ENCODE measurements at regions not wholly inside any gene's neighbourhood (a gene's known extent, or its start where the extent isn't known, plus 50 kb on each side); places are given as distances from the start of the nearest gene placed in this dataset.
"Not testable (repeated sequence)": the region's sequence is repeated elsewhere in the genome, so short reads cannot be mapped to it uniquely, and the experiment has no call there.

- H3K27ac Mint-ChIP-seq, result no peak overlapping the region
- no peak for DNase-seq
- no peaks in the 10 kb centered on the region for H3K36me3 Mint-ChIP-seq (ENCODE audit: low read depth)
- no peak overlapping the region for H3K4me3 Mint-ChIP-seq
- ChIA-PET POLR2A (no interaction called here), CTCF (no interaction called here)
- H3K4me1 Mint-ChIP-seq, result no peaks in the 10 kb centered on the region
- peaks cover 1% of the 10 kb centered on the region for H3K9me3 Mint-ChIP-seq
- no peaks in the 10 kb centered on the region for H3K27me3 Mint-ChIP-seq
Measured at GRCh38 chr14:86787717-86788116, 1205.3 kb downstream of the GALC start.

GRCh38 chr14:86782092-86782580 lies 1210.8 kb downstream of the GALC start:
- POLR2A ChIA-PET, result no interaction called here
- H3K4me1 Mint-ChIP-seq, result no peaks in the 10 kb centered on the region
- H3K4me3 Mint-ChIP-seq, result no peak overlapping the region
- no peaks in the 10 kb centered on the region for H3K36me3 Mint-ChIP-seq (ENCODE audit: low read depth)
- no peak for DNase-seq
- CTCF ChIA-PET, result no interaction called here
- peaks cover 3% of the 10 kb centered on the region for H3K9me3 Mint-ChIP-seq
- H3K27me3 Mint-ChIP-seq, result no peaks in the 10 kb centered on the region
- no peak overlapping the region for H3K27ac Mint-ChIP-seq

GRCh38 chr14:86780876-86781510 lies 1212.0 kb downstream of the GALC start:
- peaks cover 3% of the 10 kb centered on the region for H3K9me3 Mint-ChIP-seq
- ChIA-PET POLR2A (no interaction called here), CTCF (no interaction called here)
- H3K4me3 Mint-ChIP-seq, result no peak overlapping the region
- DNase-seq, result no peak
- H3K36me3 Mint-ChIP-seq (ENCODE audit: low read depth), result no peaks in the 10 kb centered on the region
- no peaks in the 10 kb centered on the region for H3K27me3 Mint-ChIP-seq
- no peak overlapping the region for H3K27ac Mint-ChIP-seq
- no peaks in the 10 kb centered on the region for H3K4me1 Mint-ChIP-seq

GRCh38 chr14:86780461-86780860 lies 1212.5 kb downstream of the GALC start:
- Mint-ChIP-seq H3K4me3 (no peak overlapping the region), H3K9me3 (peaks cover 3% of the 10 kb centered on the region), H3K27ac (no peak overlapping the region), H3K27me3 (no peaks in the 10 kb centered on the region), H3K36me3 (ENCODE audit: low read depth) (no peaks in the 10 kb centered on the region), H3K4me1 (no peaks in the 10 kb centered on the region)
- POLR2A ChIA-PET, result no interaction called here
- DNase-seq, result no peak
- CTCF ChIA-PET, result no interaction called here

GRCh38 chr14:86779416-86779815 lies 1213.6 kb downstream of the GALC start:
- DNase-seq, result no peak
- peaks cover 5% of the 10 kb centered on the region for H3K9me3 Mint-ChIP-seq
- no peak overlapping the region for H3K27ac Mint-ChIP-seq
- H3K4me1 Mint-ChIP-seq, result no peaks in the 10 kb centered on the region
- ChIA-PET POLR2A (no interaction called here), CTCF (no interaction called here)
- no peaks in the 10 kb centered on the region for H3K36me3 Mint-ChIP-seq (ENCODE audit: low read depth)
- no peak overlapping the region for H3K4me3 Mint-ChIP-seq
- no peaks in the 10 kb centered on the region for H3K27me3 Mint-ChIP-seq

- H3K4me3 Mint-ChIP-seq, result no peak overlapping the region
- ChIA-PET POLR2A (no interaction called here), CTCF (no interaction called here)
- H3K36me3 Mint-ChIP-seq (ENCODE audit: low read depth), result no peaks in the 10 kb centered on the region
- DNase-seq, result no peak
- H3K9me3 Mint-ChIP-seq, result peaks cover 11% of the 10 kb centered on the region
- no peak overlapping the region for H3K27ac Mint-ChIP-seq
- no peaks in the 10 kb centered on the region for H3K27me3 Mint-ChIP-seq
- H3K4me1 Mint-ChIP-seq, result no peaks in the 10 kb centered on the region
Measured at GRCh38 chr14:86777963-86778602, 1214.9 kb downstream of the GALC start.

GRCh38 chr14:86775896-86776295 lies 1217.1 kb downstream of the GALC start:
- POLR2A ChIA-PET; H3K36me3 Mint-ChIP-seq (ENCODE audit: low read depth): not testable (repeated sequence)

GRCh38 chr14:86774916-86775315 lies 1218.1 kb downstream of the GALC start:
- Mint-ChIP-seq H3K4me1 (no peaks in the 10 kb centered on the region), H3K27ac (no peak overlapping the region), H3K9me3 (peaks cover 11% of the 10 kb centered on the region), H3K4me3 (no peak overlapping the region), H3K36me3 (ENCODE audit: low read depth) (no peaks in the 10 kb centered on the region), H3K27me3 (no peaks in the 10 kb centered on the region)
- ChIA-PET POLR2A (no interaction called here), CTCF (no interaction called here)
- no peak for DNase-seq

More at GRCh38 chr14:86775896-86776295, 1217.1 kb downstream of the GALC start:
- H3K27ac Mint-ChIP-seq, DNase-seq, H3K4me3 Mint-ChIP-seq, H3K27me3 Mint-ChIP-seq, H3K4me1 Mint-ChIP-seq, CTCF ChIA-PET: not testable (repeated sequence)
- peaks cover 11% of the 10 kb centered on the region for H3K9me3 Mint-ChIP-seq

- Mint-ChIP-seq H3K4me1 (no peaks in the 10 kb centered on the region), H3K27ac (no peak overlapping the region), H3K27me3 (no peaks in the 10 kb centered on the region), H3K4me3 (no peak overlapping the region), H3K9me3 (peaks cover 8% of the 10 kb centered on the region), H3K36me3 (ENCODE audit: low read depth) (no peaks in the 10 kb centered on the region)
- ChIA-PET CTCF (no interaction called here), POLR2A (no interaction called here)
- no peak for DNase-seq
Measured at GRCh38 chr14:86772075-86772474, 1220.9 kb downstream of the GALC start.

- POLR2A ChIA-PET, result no interaction called here
- H3K4me1 Mint-ChIP-seq, result no peaks in the 10 kb centered on the region
- H3K4me3 Mint-ChIP-seq, result no peak overlapping the region
- no peak for DNase-seq
- CTCF ChIA-PET, result no interaction called here
- H3K27me3 Mint-ChIP-seq, result no peaks in the 10 kb centered on the region
- H3K36me3 Mint-ChIP-seq (ENCODE audit: low read depth), result no peaks in the 10 kb centered on the region
- H3K27ac Mint-ChIP-seq, result no peak overlapping the region
- peaks cover 8% of the 10 kb centered on the region for H3K9me3 Mint-ChIP-seq
Measured at GRCh38 chr14:86770186-86770585, 1222.8 kb downstream of the GALC start.

GRCh38 chr14:86766469-86766868 lies 1226.5 kb downstream of the GALC start:
- no peaks in the 10 kb centered on the region for H3K27me3 Mint-ChIP-seq
- no peaks in the 10 kb centered on the region for H3K4me1 Mint-ChIP-seq
- no peak overlapping the region for H3K27ac Mint-ChIP-seq
- no peaks in the 10 kb centered on the region for H3K9me3 Mint-ChIP-seq
- ChIA-PET POLR2A (no interaction called here), CTCF (no interaction called here)
- DNase-seq, result no peak
- H3K36me3 Mint-ChIP-seq (ENCODE audit: low read depth), result no peaks in the 10 kb centered on the region
- H3K4me3 Mint-ChIP-seq, result no peak overlapping the region

GRCh38 chr14:86761611-86762010 lies 1231.4 kb downstream of the GALC start:
- Mint-ChIP-seq H3K36me3 (ENCODE audit: low read depth) (no peaks in the 10 kb centered on the region), H3K9me3 (no peaks in the 10 kb centered on the region), H3K4me3 (no peak overlapping the region), H3K27ac (no peak overlapping the region), H3K4me1 (no peaks in the 10 kb centered on the region), H3K27me3 (no peaks in the 10 kb centered on the region)
- no peak for DNase-seq
- CTCF ChIA-PET, result no interaction called here
- POLR2A ChIA-PET, result no interaction called here

- H3K9me3 Mint-ChIP-seq, result peaks cover 7% of the 10 kb centered on the region
- H3K27me3 Mint-ChIP-seq, result no peaks in the 10 kb centered on the region
- POLR2A ChIA-PET, result no interaction called here
Measured at GRCh38 chr14:86756521-86757190, 1226.7 kb downstream of the FLRT2 start.

GRCh38 chr14:86750488-86750887 lies 1220.5 kb downstream of the FLRT2 start:
- H3K4me3 Mint-ChIP-seq; H3K4me1 Mint-ChIP-seq; DNase-seq; H3K27me3 Mint-ChIP-seq; POLR2A ChIA-PET; H3K36me3 Mint-ChIP-seq (ENCODE audit: low read depth); CTCF ChIA-PET; H3K27ac Mint-ChIP-seq: not testable (repeated sequence)
- H3K9me3 Mint-ChIP-seq, result peaks cover 29% of the 10 kb centered on the region

More at GRCh38 chr14:86756521-86757190, 1226.7 kb downstream of the FLRT2 start:
- Mint-ChIP-seq H3K4me1 (no peaks in the 10 kb centered on the region), H3K27ac (no peak overlapping the region), H3K4me3 (no peak overlapping the region), H3K36me3 (ENCODE audit: low read depth) (no peaks in the 10 kb centered on the region)
- DNase-seq, result no peak
- CTCF ChIA-PET, result no interaction called here
